ENCODE measurements at regions not wholly inside any gene's neighbourhood (a gene's known extent, or its start where the extent isn't known, plus 50 kb on each side); places are given as distances from the start of the nearest gene placed in this dataset.
A peak's percentile ranks its signal among the peaks of the same experiment; 100 is the strongest.

- H3K27ac Mint-ChIP-seq (ENCODE audit: unreplicated experiment) = no peak overlapping the region
- TF ChIP-seq CTCF (IDR thresholded peaks at IDR 0.05) = no peak
- H3K9me3 Mint-ChIP-seq (ENCODE audit: low read depth) = no peaks in the 10 kb centered on the region
- no peak overlapping the region for H3K4me3 Mint-ChIP-seq (ENCODE audit: unreplicated experiment)
- H3K36me3 Mint-ChIP-seq (ENCODE audit: low read depth) = peaks cover 2% of the 10 kb centered on the region
- DNase-seq (ENCODE audit: low spot score) = peak; percentile 39
- peaks cover 37% of the 10 kb centered on the region for H3K27me3 Mint-ChIP-seq (ENCODE audit: low read depth)
- H3K4me1 Mint-ChIP-seq (ENCODE audit: low read depth) = no peaks in the 10 kb centered on the region
Measured at GRCh38 chr20:46791722-46792416, 82.4 kb downstream of the SLC2A10 start.

GRCh38 chr20:46797206-46797605 is 87.8 kb downstream of the SLC2A10 start:
- peaks cover 74% of the 10 kb centered on the region for H3K27me3 Mint-ChIP-seq (ENCODE audit: low read depth)

GRCh38 chr20:46798430-46798829 is 89.0 kb downstream of the SLC2A10 start:
- DNase-seq (ENCODE audit: low spot score) = no peak
- peaks cover 2% of the 10 kb centered on the region for H3K36me3 Mint-ChIP-seq (ENCODE audit: low read depth)
- no peak overlapping the region for H3K27ac Mint-ChIP-seq (ENCODE audit: unreplicated experiment)
- no peaks in the 10 kb centered on the region for H3K9me3 Mint-ChIP-seq (ENCODE audit: low read depth)
- no peaks in the 10 kb centered on the region for H3K4me1 Mint-ChIP-seq (ENCODE audit: low read depth)
- H3K4me3 Mint-ChIP-seq (ENCODE audit: unreplicated experiment) = no peak overlapping the region
- peaks cover 67% of the 10 kb centered on the region for H3K27me3 Mint-ChIP-seq (ENCODE audit: low read depth)
- no peak for TF ChIP-seq CTCF (IDR thresholded peaks at IDR 0.05)

More at GRCh38 chr20:46797206-46797605, 87.8 kb downstream of the SLC2A10 start:
- peaks cover 2% of the 10 kb centered on the region for H3K36me3 Mint-ChIP-seq (ENCODE audit: low read depth)
- TF ChIP-seq CTCF (IDR thresholded peaks at IDR 0.05) = no peak
- H3K4me3 Mint-ChIP-seq (ENCODE audit: unreplicated experiment) = no peak overlapping the region
- DNase-seq (ENCODE audit: low spot score) = peak; percentile 28
- no peaks in the 10 kb centered on the region for H3K4me1 Mint-ChIP-seq (ENCODE audit: low read depth)
- H3K27ac Mint-ChIP-seq (ENCODE audit: unreplicated experiment) = no peak overlapping the region
- no peaks in the 10 kb centered on the region for H3K9me3 Mint-ChIP-seq (ENCODE audit: low read depth)

GRCh38 chr20:46799781-46800408 is 90.4 kb downstream of the SLC2A10 start:
- Mint-ChIP-seq H3K27me3 (ENCODE audit: low read depth) (peaks cover 61% of the 10 kb centered on the region), H3K27ac (ENCODE audit: unreplicated experiment) (no peak overlapping the region), H3K9me3 (ENCODE audit: low read depth) (no peaks in the 10 kb centered on the region), H3K4me1 (ENCODE audit: low read depth) (no peaks in the 10 kb centered on the region), H3K4me3 (ENCODE audit: unreplicated experiment) (no peak overlapping the region), H3K36me3 (ENCODE audit: low read depth) (peaks cover 2% of the 10 kb centered on the region)
- no peak for DNase-seq (ENCODE audit: low spot score)
- TF ChIP-seq CTCF (IDR thresholded peaks at IDR 0.05) = no peak

GRCh38 chr20:46800409-46800804 is 91.0 kb downstream of the SLC2A10 start:
- H3K9me3 Mint-ChIP-seq (ENCODE audit: low read depth) = no peaks in the 10 kb centered on the region
- no peak for DNase-seq (ENCODE audit: low spot score)
- no peak for TF ChIP-seq CTCF (IDR thresholded peaks at IDR 0.05)
- no peak overlapping the region for H3K4me3 Mint-ChIP-seq (ENCODE audit: unreplicated experiment)
- H3K27ac Mint-ChIP-seq (ENCODE audit: unreplicated experiment) = no peak overlapping the region
- H3K36me3 Mint-ChIP-seq (ENCODE audit: low read depth) = peaks cover 2% of the 10 kb centered on the region
- peaks cover 61% of the 10 kb centered on the region for H3K27me3 Mint-ChIP-seq (ENCODE audit: low read depth)
- no peaks in the 10 kb centered on the region for H3K4me1 Mint-ChIP-seq (ENCODE audit: low read depth)
